Endothelial cell of umbilical vein (primary cell): ENCODE measurements at regions not wholly inside any gene's neighbourhood (a gene's known extent, or its start where the extent isn't known, plus 50 kb on each side); places are given as distances from the start of the nearest gene placed in this dataset.

Experiments used
- BruUV-seq: library from RNA; stranded (reverse); fragments of 400-500 nt; replicated peaks from 2 replicates; lab custom pipeline; 2021; lab: Mats Ljungman, UMichigan
- CTCF ChIA-PET: fragments of 300-600, 350-600 bp; sonication (Branson Sonifier 250); formaldehyde crosslinking; loops from one replicate; lab custom pipeline; 2021; ENCODE audit warnings: antibody characterized with exemption, inconsistent platforms; lab: Charles Lee
- POLR2A ChIA-PET: fragments of 300-600, 350-600 bp; sonication (Branson Sonifier 250); formaldehyde crosslinking; loops from one replicate; lab custom pipeline; 2021; ENCODE audit warnings: antibody characterized with exemption, inconsistent platforms; lab: Charles Lee
- DNase-seq: peaks from one replicate; pipeline ENCODE4 v3.0.0-alpha.2; 2011; ENCODE audit warnings: low read depth, low spot score
- FAIRE-seq: peaks from 2 replicates; lab custom pipeline; 2011; peaks lifted over from hg19 to GRCh38; lab: Jason Lieb, UNC
- H2AFZ ChIP-seq: 2 replicates; pipeline ENCODE4 v1.6.0; 2012; ENCODE audit warnings: low read depth, low read length, control low read depth, inconsistent platforms
- H3K27ac ChIP-seq: 2 replicates; pipeline ENCODE4 v1.5.1; 2011; ENCODE audit warnings: low read depth, mild to moderate bottlenecking, control low read depth, low read length, moderate library complexity; ENCODE audit not compliant: insufficient read depth
- H3K27me3 ChIP-seq, 2 experiments: 2 replicates each; pipeline versions ENCODE4 v1.6.0 to v1.6.1; 2011; ENCODE audit warnings: low read length in 2 of 2, mixed read lengths in 1 of 2; ENCODE audit not compliant: control insufficient read depth in 2 of 2, insufficient read depth in 2 of 2
- H3K36me3 ChIP-seq, 2 experiments: 2 replicates in 1 of 2; 3 replicates in 1 of 2; pipeline ENCODE4 v1.5.1; 2011; ENCODE audit warnings: low read length in 2 of 2, mild to moderate bottlenecking in 1 of 2, moderate library complexity in 1 of 2; ENCODE audit not compliant: control insufficient read depth in 2 of 2, insufficient read depth in 2 of 2; ENCODE audit errors: extremely low read depth in 1 of 2
- H3K4me1 ChIP-seq: 3 replicates; pipeline ENCODE4 v1.5.1; 2011; ENCODE audit warnings: mild to moderate bottlenecking, low read length; ENCODE audit not compliant: control insufficient read depth, insufficient read depth; ENCODE audit errors: extremely low read depth
- H3K4me2 ChIP-seq: 2 replicates; pipeline ENCODE4 v1.6.1; 2011; ENCODE audit warnings: low read length, control low read depth, mixed read lengths; ENCODE audit not compliant: insufficient read depth
- H3K4me3 ChIP-seq, 3 experiments: fragments of 200-600 bp in 1 of 3; sonication (generic), shearing (Covaris generic) in 1 of 3; replicated peaks in 1 of 3; 2 replicates each; pipeline ENCODE4 v1.5.1; 2011 to 2016; ENCODE audit warnings: control low read depth in 3 of 3, low read length in 3 of 3, mild to moderate bottlenecking in 2 of 3, inconsistent platforms in 1 of 3, low read depth in 1 of 3, moderate library complexity in 1 of 3; ENCODE audit not compliant: insufficient read depth in 1 of 3
- H3K79me2 ChIP-seq: 2 replicates; pipeline ENCODE4 v1.6.0; 2012; ENCODE audit warnings: low read length, inconsistent platforms; ENCODE audit not compliant: control insufficient read depth, insufficient read depth
- H3K9ac ChIP-seq: replicated peaks from 2 replicates; pipeline ENCODE3; 2011; ENCODE audit warnings: low read length, control low read depth; ENCODE audit not compliant: insufficient read depth; ENCODE audit errors: extremely low read depth
- H3K9me1 ChIP-seq: replicated peaks from 3 replicates; pipeline ENCODE4 v1.6.0; 2011; ENCODE audit warnings: mild to moderate bottlenecking, low read length; ENCODE audit not compliant: control insufficient read depth, insufficient read depth; ENCODE audit errors: extremely low read depth
- H3K9me3 ChIP-seq: replicated peaks from 2 replicates; pipeline ENCODE4 v1.5.1; 2012; ENCODE audit warnings: low read length, inconsistent platforms; ENCODE audit not compliant: control insufficient read depth, insufficient read depth
- H4K20me1 ChIP-seq: replicated peaks from 2 replicates; pipeline ENCODE3; 2011; ENCODE audit warnings: mild to moderate bottlenecking, low read length; ENCODE audit not compliant: control insufficient read depth, insufficient read depth; ENCODE audit errors: extremely low read depth
- EZH2 ChIP-seq: IDR thresholded peaks from 2 replicates; pipeline ENCODE4 v1.6.1; 2012; ENCODE audit warnings: borderline replicate concordance, low read depth, mild to moderate bottlenecking, moderate library complexity, low read length, inconsistent platforms; ENCODE audit not compliant: severe bottlenecking
- FOS ChIP-seq: IDR thresholded peaks from 2 replicates; pipeline ENCODE4 v1.6.1; 2011; ENCODE audit warnings: mild to moderate bottlenecking, low read length, moderate library complexity, borderline replicate concordance; ENCODE audit not compliant: insufficient read depth
- GATA2 ChIP-seq: IDR thresholded peaks from 2 replicates; pipeline ENCODE4 v1.7.0; 2011; ENCODE audit warnings: low read depth, mild to moderate bottlenecking, moderate library complexity, mixed read lengths, low read length; ENCODE audit not compliant: insufficient read length, insufficient read depth
- JUN ChIP-seq: IDR thresholded peaks from 2 replicates; pipeline ENCODE4 v1.6.1; 2011; ENCODE audit warnings: borderline replicate concordance, low read depth; ENCODE audit not compliant: insufficient read length, insufficient read depth
- MYC ChIP-seq: IDR thresholded peaks from one replicate; pipeline ENCODE4 v1.6.1; 2011; ENCODE audit warnings: mild to moderate bottlenecking, low read depth, low read length
- POLR2A ChIP-seq: IDR thresholded peaks from 2 replicates; pipeline ENCODE4 v1.6.1; 2012; ENCODE audit warnings: low read depth, mild to moderate bottlenecking, control low read depth, low read length
- POLR2AphosphoS5 ChIP-seq: IDR thresholded peaks from 2 replicates; pipeline ENCODE4 v1.6.1; 2012; ENCODE audit warnings: low read depth, mild to moderate bottlenecking, control low read depth, low read length, moderate library complexity; ENCODE audit not compliant: insufficient read depth
- dilution Hi-C: fragments of 300-500 bp; cut with MboI; formaldehyde crosslinking; loops from one replicate; pipeline ENCODE4 v1.15.0; 2019; ENCODE audit warnings: low sequenced_read_pairs; ENCODE audit not compliant: extremely low pct_ligation_motif_present
- intact Hi-C: fragments of 100-400 bp; cut with micrococcal nuclease; formaldehyde crosslinking; loops from one replicate; pipeline ENCODE4 v1.10.0; 2022
- TF ChIP-seq, protein P1 (sequence below): IDR thresholded peaks from 2 replicates; pipeline ENCODE4 v1.6.1; 2011; ENCODE audit not compliant: insufficient read depth, insufficient read length
- TF ChIP-seq, protein P2 (sequence below), 2 donors: IDR thresholded peaks; 1 replicate in 1 of 2; 2 replicates in 1 of 2; pipeline ENCODE4 v1.5.1; 2011; ENCODE audit warnings: low read length in 2 of 2, mild to moderate bottlenecking in 2 of 2, moderate library complexity in 2 of 2, control low read depth in 1 of 2, inconsistent platforms in 1 of 2, low read depth in 1 of 2; ENCODE audit not compliant: insufficient read depth in 1 of 2; ENCODE audit errors: extremely low read depth in 1 of 2

DNA sequence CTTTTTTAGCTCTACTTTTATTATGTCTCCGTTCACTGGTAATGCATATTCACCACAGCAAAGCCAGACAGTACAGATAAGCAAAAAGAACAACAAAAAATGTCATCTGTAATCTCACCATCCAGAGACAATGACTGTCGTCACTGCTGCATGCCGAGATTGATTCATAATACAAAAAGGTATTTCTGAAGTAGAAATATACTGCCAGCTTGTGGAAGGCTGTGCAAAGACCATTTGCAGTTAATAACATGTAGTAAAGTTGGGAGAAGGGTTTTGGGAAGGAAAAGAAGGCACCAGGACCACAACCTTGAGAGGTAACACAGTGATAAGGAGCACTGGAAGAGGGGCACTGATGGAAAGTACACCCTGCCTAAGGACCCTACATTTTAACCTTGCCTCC, 223.0 kb upstream of the ZIC3 start:
- Histone ChIP-seq H3K9me3 (no peaks in the 10 kb centered on the region), H3K36me3 (no peaks in the 10 kb centered on the region), H3K4me3 (no peak overlapping the region), H3K27ac (no peak overlapping the region), H3K9ac (no peak overlapping the region), H3K4me1 (no peaks in the 10 kb centered on the region), H3K4me2 (no peak overlapping the region), H3K9me1 (no peaks in the 10 kb centered on the region), H3K27me3 (no peaks in the 10 kb centered on the region), H3K79me2 (no peaks in the 10 kb centered on the region), H4K20me1 (no peaks in the 10 kb centered on the region), H2AFZ (no peak overlapping the region)
- no peak for DNase-seq
- CTCF ChIA-PET, result no interaction called here
- dilution Hi-C loops (no loop called here), intact Hi-C loops (no loop called here)
- no peak for FAIRE-seq
- TF ChIP-seq POLR2AphosphoS5 (no peak), EZH2 (no peak), POLR2A (no peak), JUN (no peak), MYC (no peak), FOS (no peak), GATA2 (no peak)
- TF ChIP-seq, protein P1, sequence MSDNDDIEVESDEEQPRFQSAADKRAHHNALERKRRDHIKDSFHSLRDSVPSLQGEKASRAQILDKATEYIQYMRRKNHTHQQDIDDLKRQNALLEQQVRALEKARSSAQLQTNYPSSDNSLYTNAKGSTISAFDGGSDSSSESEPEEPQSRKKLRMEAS, result no peak
- TF ChIP-seq, protein P2, sequence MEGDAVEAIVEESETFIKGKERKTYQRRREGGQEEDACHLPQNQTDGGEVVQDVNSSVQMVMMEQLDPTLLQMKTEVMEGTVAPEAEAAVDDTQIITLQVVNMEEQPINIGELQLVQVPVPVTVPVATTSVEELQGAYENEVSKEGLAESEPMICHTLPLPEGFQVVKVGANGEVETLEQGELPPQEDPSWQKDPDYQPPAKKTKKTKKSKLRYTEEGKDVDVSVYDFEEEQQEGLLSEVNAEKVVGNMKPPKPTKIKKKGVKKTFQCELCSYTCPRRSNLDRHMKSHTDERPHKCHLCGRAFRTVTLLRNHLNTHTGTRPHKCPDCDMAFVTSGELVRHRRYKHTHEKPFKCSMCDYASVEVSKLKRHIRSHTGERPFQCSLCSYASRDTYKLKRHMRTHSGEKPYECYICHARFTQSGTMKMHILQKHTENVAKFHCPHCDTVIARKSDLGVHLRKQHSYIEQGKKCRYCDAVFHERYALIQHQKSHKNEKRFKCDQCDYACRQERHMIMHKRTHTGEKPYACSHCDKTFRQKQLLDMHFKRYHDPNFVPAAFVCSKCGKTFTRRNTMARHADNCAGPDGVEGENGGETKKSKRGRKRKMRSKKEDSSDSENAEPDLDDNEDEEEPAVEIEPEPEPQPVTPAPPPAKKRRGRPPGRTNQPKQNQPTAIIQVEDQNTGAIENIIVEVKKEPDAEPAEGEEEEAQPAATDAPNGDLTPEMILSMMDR (IDR thresholded peaks at IDR 0.05; ENCODE audit: extremely low read depth in 1 of 2, insufficient read depth in 1 of 2, low read depth in 1 of 2, low read length in 2 of 2), result no peak
- no TSS peak for BruUV-seq
- POLR2A ChIA-PET, result no interaction called here
